ENCODE measurements at regions not wholly inside any gene's neighbourhood (a gene's known extent, or its start where the extent isn't known, plus 50 kb on each side); places are given as distances from the start of the nearest gene placed in this dataset.
"Not testable (repeated sequence)": the region's sequence is repeated elsewhere in the genome, so short reads cannot be mapped to it uniquely, and the experiment has no call there.

GRCh38 chr4:87716371-87717265 is 66.5 kb downstream of the DMP1 start:
- peak; percentile 91 for DNase-seq

- peak; percentile 38 for DNase-seq
Measured at GRCh38 chr4:87717276-87718031, 67.4 kb downstream of the DMP1 start.

GRCh38 chr4:87718217-87718835 is 68.2 kb downstream of the DMP1 start:
- DNase-seq, result peak; percentile 38

GRCh38 chr4:87720094-87720691 is 70.1 kb downstream of the DMP1 start:
- DNase-seq, result no peak

GRCh38 chr4:87725287-87725686 is 74.1 kb upstream of the IBSP start:
- not testable (repeated sequence) for DNase-seq

GRCh38 chr4:87732033-87732765 is 67.2 kb upstream of the IBSP start:
- peak; percentile 7 for DNase-seq

GRCh38 chr4:87734084-87734483 is 65.3 kb upstream of the IBSP start:
- no peak for DNase-seq

GRCh38 chr4:87734936-87735335 is 64.4 kb upstream of the IBSP start:
- no peak for DNase-seq

GRCh38 chr4:87738483-87738882 is 60.9 kb upstream of the IBSP start:
- no peak for DNase-seq

GRCh38 chr4:87739494-87739893 is 59.9 kb upstream of the IBSP start:
- DNase-seq, result no peak

GRCh38 chr4:87745064-87745807 is 54.1 kb upstream of the IBSP start:
- no peak for DNase-seq

GRCh38 chr4:87746001-87746400 is 53.4 kb upstream of the IBSP start:
- no peak for DNase-seq

Data from muscle of arm (tissue), 1 donor.